Loucy (cell line): ENCODE measurements at regions not wholly inside any gene's neighbourhood (a gene's known extent, or its start where the extent isn't known, plus 50 kb on each side); places are given as distances from the start of the nearest gene placed in this dataset.

Experiments used
- CTCF ChIP-seq: fragments of 200-600 bp; sonication (generic); conservative IDR thresholded peaks from 2 replicates; pipeline ENCODE4 v1.5.1; 2014; ENCODE audit warnings: mild to moderate bottlenecking, antibody characterized with exemption, low read length
- EZH2phosphoT487 ChIP-seq: fragments of 200-600 bp; IDR thresholded peaks from 2 replicates; pipeline ENCODE4 v1.6.1; 2018; ENCODE audit warnings: antibody characterized with exemption, mild to moderate bottlenecking, moderate library complexity, borderline replicate concordance

GRCh38 chr2:75405000-75405399 is 155.7 kb downstream of the EVA1A start:
- TF ChIP-seq CTCF: no peak
- no peak for TF ChIP-seq EZH2phosphoT487
